Inflammatory macrophage treated with lipopolysaccharide for 4 hours (primary cell): ENCODE measurements at regions not wholly inside any gene's neighbourhood (a gene's known extent, or its start where the extent isn't known, plus 50 kb on each side); places are given as distances from the start of the nearest gene placed in this dataset.
"Not testable (repeated sequence)": the region's sequence is repeated elsewhere in the genome, so short reads cannot be mapped to it uniquely, and the experiment has no call there.

Experiments used
- DNase-seq: peaks from one replicate; pipeline ENCODE4 v3.0.0-alpha.2; 2020

DNA sequence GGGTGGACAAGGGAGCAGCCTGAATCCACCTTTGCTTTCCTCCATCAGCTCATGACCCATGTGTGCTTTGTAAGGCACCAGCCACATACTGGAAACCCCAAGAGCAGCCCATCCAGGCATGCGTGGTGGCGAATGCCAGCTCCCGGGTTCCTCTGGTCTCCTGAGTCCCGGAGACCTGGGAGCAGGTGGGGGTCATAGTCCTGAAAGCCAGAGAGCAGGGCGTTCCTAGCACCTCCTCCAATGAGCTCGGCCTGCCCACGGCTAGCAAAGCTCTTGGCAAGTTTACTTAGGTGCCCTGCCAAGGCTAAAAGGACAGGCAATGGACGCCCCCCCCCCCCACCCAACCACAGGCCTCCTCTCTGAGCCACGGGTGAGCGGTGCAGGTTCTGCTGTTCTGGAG is 3960.2 kb upstream of the TPTE start:
- not testable (repeated sequence) for DNase-seq

DNA sequence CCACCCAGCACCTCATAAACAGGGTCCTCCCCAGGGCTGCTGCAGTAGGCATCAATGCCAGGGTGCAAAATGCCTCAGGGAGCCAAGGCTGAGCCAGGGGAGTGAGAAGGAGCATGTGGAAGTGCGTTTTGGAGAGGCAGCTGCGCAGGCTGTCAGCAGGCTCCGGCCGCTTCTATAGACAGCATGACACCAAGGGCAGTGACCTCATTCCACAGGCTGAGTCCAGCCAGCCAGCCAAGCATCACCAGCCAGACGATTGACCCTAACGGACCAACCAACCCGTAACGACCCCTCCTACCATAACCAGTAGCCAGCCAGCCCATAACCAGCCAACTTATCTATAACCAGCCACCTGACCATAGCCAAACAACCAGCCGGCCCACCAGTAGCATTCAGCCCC is 3959.8 kb upstream of the TPTE start:
- DNase-seq, result not testable (repeated sequence)

GRCh38 chr21:6564543-6565166 is 3956.7 kb upstream of the TPTE start:
- DNase-seq, result not testable (repeated sequence)

- DNase-seq, result peak; percentile 11
Measured at GRCh38 chr21:6565190-6566094, 3955.9 kb upstream of the TPTE start.

- not testable (repeated sequence) for DNase-seq
Measured at GRCh38 chr21:6567542-6567941, 3953.8 kb upstream of the TPTE start.

DNA sequence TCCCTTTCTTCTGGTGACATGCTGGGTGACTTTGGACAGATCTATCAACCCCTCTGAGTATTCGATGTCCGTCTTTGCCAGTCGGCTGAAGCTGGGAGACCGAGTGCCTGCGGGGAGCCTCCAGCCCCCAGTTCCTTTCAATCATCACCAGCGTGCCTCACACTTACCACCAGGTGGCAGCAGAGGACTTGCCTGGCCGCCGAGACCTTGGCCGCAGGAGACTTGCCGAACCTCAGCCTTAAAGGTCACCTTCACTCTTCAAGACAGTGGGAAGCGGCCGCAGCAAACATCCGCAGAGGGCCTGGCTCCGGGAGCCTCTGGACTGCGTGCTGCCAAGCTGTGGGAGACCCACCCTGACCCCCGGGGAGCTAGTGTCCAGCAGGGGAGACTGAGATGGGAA is 3952.2 kb upstream of the TPTE start:
- DNase-seq, result not testable (repeated sequence)

- DNase-seq, result not testable (repeated sequence)
Measured at GRCh38 chr21:6569587-6570392, 3951.6 kb upstream of the TPTE start.

GRCh38 chr21:6570700-6571368 is 3950.5 kb upstream of the TPTE start:
- not testable (repeated sequence) for DNase-seq

GRCh38 chr21:6573576-6573975 is 3947.8 kb upstream of the TPTE start:
- not testable (repeated sequence) for DNase-seq

GRCh38 chr21:6579801-6580200 is 3941.6 kb upstream of the TPTE start:
- not testable (repeated sequence) for DNase-seq
